ENCODE measurements at regions not wholly inside any gene's neighbourhood (a gene's known extent, or its start where the extent isn't known, plus 50 kb on each side); places are given as distances from the start of the nearest gene placed in this dataset.

- no peak overlapping the region for H3K4me3 ChIP-seq (ENCODE audit: low read depth, low read length)
- no peak for DNase-seq (ENCODE audit: low read depth)
- no peak for TF ChIP-seq CTCF (IDR thresholded peaks at IDR 0.05; ENCODE audit: low read depth, low read length, missing control alignments)
These were observed 114.4 kb upstream of the RAB3GAP2 start for GRCh38 chr1:220386494-220387195.

GRCh38 chr1:220385158-220385557, 112.9 kb upstream of the RAB3GAP2 start:
- no peak overlapping the region for H3K4me3 ChIP-seq (ENCODE audit: low read depth, low read length)
- TF ChIP-seq CTCF (IDR thresholded peaks at IDR 0.05; ENCODE audit: low read depth, low read length, missing control alignments), result no peak
- no peak for DNase-seq (ENCODE audit: low read depth)

GRCh38 chr1:220382994-220383393, 110.7 kb upstream of the RAB3GAP2 start:
- DNase-seq (ENCODE audit: low read depth), result no peak
- no peak for TF ChIP-seq CTCF (IDR thresholded peaks at IDR 0.05; ENCODE audit: low read depth, low read length, missing control alignments)
- no peak overlapping the region for H3K4me3 ChIP-seq (ENCODE audit: low read depth, low read length)

- no peak overlapping the region for H3K4me3 ChIP-seq (ENCODE audit: low read depth, low read length)
- TF ChIP-seq CTCF (IDR thresholded peaks at IDR 0.05; ENCODE audit: low read depth, low read length, missing control alignments), result no peak
- DNase-seq (ENCODE audit: low read depth), result no peak
These were observed 108.6 kb upstream of the RAB3GAP2 start for GRCh38 chr1:220380885-220381284.

- no peak for DNase-seq (ENCODE audit: low read depth)
- H3K4me3 ChIP-seq (ENCODE audit: low read depth, low read length), result no peak overlapping the region
- TF ChIP-seq CTCF (IDR thresholded peaks at IDR 0.05; ENCODE audit: low read depth, low read length, missing control alignments), result no peak
These were observed 106.5 kb upstream of the RAB3GAP2 start for GRCh38 chr1:220378571-220379302.

GRCh38 chr1:220375715-220376114, 103.5 kb upstream of the RAB3GAP2 start:
- no peak for TF ChIP-seq CTCF (IDR thresholded peaks at IDR 0.05; ENCODE audit: low read depth, low read length, missing control alignments)
- DNase-seq (ENCODE audit: low read depth), result no peak
- H3K4me3 ChIP-seq (ENCODE audit: low read depth, low read length), result no peak overlapping the region
